Mesenchymal stem cell (in vitro differentiated cells and primary cell): ENCODE measurements at regions not wholly inside any gene's neighbourhood (a gene's known extent, or its start where the extent isn't known, plus 50 kb on each side); places are given as distances from the start of the nearest gene placed in this dataset. TPM values are rescaled to one million over a fixed set of nuclear protein-coding genes. Genes with fewer than 3 reads are reported as not detected.
"Not testable (repeated sequence)": the region's sequence is repeated elsewhere in the genome, so short reads cannot be mapped to it uniquely, and the experiment has no call there.

Experiments used
- DNase-seq: peaks from one replicate; pipeline ENCODE4 v3.0.0-alpha.2; 2013
- H2AFZ ChIP-seq: one replicate; pipeline ENCODE4 v1.6.1; 2013; ENCODE audit warnings: low read depth, mild to moderate bottlenecking, control low read depth, inconsistent platforms, low read length, moderate library complexity
- H2AK5ac ChIP-seq: 2 replicates; pipeline ENCODE4 v1.6.1; 2013; ENCODE audit warnings: low read length, moderate library complexity, mild to moderate bottlenecking, inconsistent platforms; ENCODE audit not compliant: severe bottlenecking
- H2BK120ac ChIP-seq: one replicate; pipeline ENCODE4 v1.6.1; 2013; ENCODE audit warnings: low read depth, mild to moderate bottlenecking, inconsistent platforms, low read length, moderate library complexity
- H2BK12ac ChIP-seq, 2 experiments: one replicate each; pipeline ENCODE4 v1.6.1; 2013; ENCODE audit warnings: inconsistent platforms in 2 of 2, low read length in 2 of 2, mild to moderate bottlenecking in 2 of 2, moderate library complexity in 2 of 2, control low read depth in 1 of 2
- H2BK15ac ChIP-seq: one replicate; pipeline ENCODE4 v1.6.1; 2013; ENCODE audit warnings: mild to moderate bottlenecking, low read depth, inconsistent platforms; ENCODE audit not compliant: poor library complexity, severe bottlenecking
- H2BK5ac ChIP-seq: 2 replicates; pipeline ENCODE4 v1.6.1; 2013; ENCODE audit warnings: low read depth, mild to moderate bottlenecking, low read length, control low read depth, inconsistent platforms; ENCODE audit not compliant: poor library complexity, severe bottlenecking
- H3K14ac ChIP-seq, 2 experiments: one replicate each; pipeline ENCODE4 v1.6.1; 2013; ENCODE audit warnings: inconsistent platforms in 2 of 2, low read length in 2 of 2, control low read depth in 1 of 2, mild to moderate bottlenecking in 1 of 2, moderate library complexity in 1 of 2
- H3K18ac ChIP-seq, 2 experiments: one replicate each; pipeline ENCODE4 v1.6.1; 2013; ENCODE audit warnings: inconsistent platforms in 2 of 2, low read length in 2 of 2, control low read depth in 1 of 2, low read depth in 1 of 2, mild to moderate bottlenecking in 1 of 2
- H3K23ac ChIP-seq, 2 experiments: one replicate each; pipeline ENCODE4 v1.6.1; 2013; ENCODE audit warnings: inconsistent platforms in 2 of 2, low read length in 2 of 2, mild to moderate bottlenecking in 2 of 2, moderate library complexity in 2 of 2, control low read depth in 1 of 2
- H3K27ac ChIP-seq: 2 replicates; pipeline ENCODE4 v1.5.1; 2013; ENCODE audit warnings: mild to moderate bottlenecking, moderate library complexity, low read length, control low read depth, inconsistent platforms; ENCODE audit not compliant: poor library complexity, severe bottlenecking
- H3K27me3 ChIP-seq, 2 experiments: 2 replicates each; pipeline versions ENCODE4 v1.6.1 to v1.7.0; 2013; ENCODE audit warnings: low read length in 2 of 2, mild to moderate bottlenecking in 2 of 2, moderate library complexity in 2 of 2, control low read depth in 1 of 2, inconsistent platforms in 1 of 2; ENCODE audit not compliant: control insufficient read depth in 1 of 2, insufficient read depth in 1 of 2
- H3K36me3 ChIP-seq, 2 experiments: 2 replicates each; pipeline versions ENCODE4 v1.6.1 to v1.7.0; 2013; ENCODE audit warnings: low read length in 2 of 2, control low read depth in 1 of 2, inconsistent platforms in 1 of 2, low read depth in 1 of 2, mild to moderate bottlenecking in 1 of 2; ENCODE audit not compliant: insufficient read depth in 2 of 2, control insufficient read depth in 1 of 2
- H3K4ac ChIP-seq, 2 experiments: one replicate each; pipeline ENCODE4 v1.6.1; 2013; ENCODE audit warnings: inconsistent platforms in 2 of 2, low read length in 2 of 2, mild to moderate bottlenecking in 2 of 2, moderate library complexity in 2 of 2, control low read depth in 1 of 2, low read depth in 1 of 2
- H3K4me1 ChIP-seq: 2 replicates; pipeline ENCODE4 v1.6.1; 2013; ENCODE audit warnings: low read depth, low read length, control low read depth; ENCODE audit not compliant: control insufficient read depth, insufficient read depth
- H3K4me2 ChIP-seq: 2 replicates; pipeline ENCODE4 v1.6.1; 2013; ENCODE audit warnings: low read length, mild to moderate bottlenecking, inconsistent platforms; ENCODE audit not compliant: poor library complexity, severe bottlenecking
- H3K4me3 ChIP-seq, 2 experiments: 2 replicates each; pipeline versions ENCODE4 v1.5.1 to v1.7.0; 2013; ENCODE audit warnings: low read length in 2 of 2, mild to moderate bottlenecking in 2 of 2, control low read depth in 1 of 2, low read depth in 1 of 2; ENCODE audit not compliant: insufficient read depth in 1 of 2
- H3K79me1 ChIP-seq: replicated peaks from 2 replicates; pipeline ENCODE4 v1.6.1; 2013; ENCODE audit warnings: mild to moderate bottlenecking, control low read depth, low read length, inconsistent platforms; ENCODE audit not compliant: poor library complexity, severe bottlenecking
- H3K9ac ChIP-seq: 2 replicates; pipeline ENCODE4 v1.7.0; 2013; ENCODE audit warnings: mild to moderate bottlenecking, low read length, moderate library complexity
- H3K9me3 ChIP-seq: 2 replicates; pipeline ENCODE4 v1.7.0; 2013; ENCODE audit warnings: mild to moderate bottlenecking, low read length; ENCODE audit not compliant: control insufficient read depth
- H4K8ac ChIP-seq: one replicate; pipeline ENCODE4 v1.6.1; 2013; ENCODE audit warnings: inconsistent platforms, mild to moderate bottlenecking, low read length, moderate library complexity
- H4K91ac ChIP-seq: one replicate; pipeline ENCODE4 v1.6.1; 2013; ENCODE audit warnings: mild to moderate bottlenecking, low read length, inconsistent platforms
- WGBS: methylation state at CpG from one replicate; pipeline ENCODE4 v1.1.7; 2013; ENCODE audit warnings: mixed read lengths; 5-methylcytosine and 5-hydroxymethylcytosine counted together
- small RNA-seq: library from polyadenylated mRNA; stranded (forward); fragments of <200 nt; extraction: miRNeasy Mini kit (QIAGEN cat#:217004); gene quantifications from one replicate; pipeline ENCODE3, GENCODE V24; 2013; ENCODE audit warnings: low read depth

DNA sequence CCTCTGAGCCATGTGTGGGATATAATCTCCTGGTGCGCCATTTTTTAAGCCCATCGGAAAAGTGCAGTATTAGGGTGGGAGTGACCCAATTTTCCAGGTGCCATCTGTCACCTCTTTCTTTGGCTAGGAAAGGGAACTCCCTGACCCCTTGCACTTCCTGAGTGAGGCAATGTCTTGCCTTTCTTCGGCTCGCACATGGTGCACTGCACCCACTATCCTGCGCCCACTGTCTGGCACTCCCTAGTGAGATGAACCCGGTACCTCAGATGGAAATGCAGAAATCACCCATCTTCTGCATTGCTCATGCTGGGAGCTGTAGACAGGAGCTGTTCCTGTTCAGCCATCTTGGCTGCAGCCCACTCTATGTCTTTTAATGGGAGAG, 64.7 kb downstream of the OR13A1 start:
- not testable (repeated sequence) for H3K79me1 ChIP-seq, H3K4me3 ChIP-seq, DNase-seq, H4K91ac ChIP-seq, H2BK5ac ChIP-seq, H3K4ac ChIP-seq, H2BK15ac ChIP-seq, H3K36me3 ChIP-seq, H4K8ac ChIP-seq, H2AFZ ChIP-seq, H3K4me1 ChIP-seq, H2AK5ac ChIP-seq, H3K23ac ChIP-seq, H2BK120ac ChIP-seq, H3K18ac ChIP-seq, H2BK12ac ChIP-seq, H3K9ac ChIP-seq, H3K4me2 ChIP-seq, H3K9me3 ChIP-seq, H3K14ac ChIP-seq, H3K27ac ChIP-seq
- WGBS: 88% methylated on average over 5 of the region's 6 CpGs
- peaks cover 10 to 21% of the 10 kb centered on the region in 2 experiments for H3K27me3 ChIP-seq

Small RNA genes lying in the stretch of these regions (small RNA-seq; reads per million reads assigned to genes)
- gene AL512324.1: not detected
- not detected for gene MIR3156-1
- gene RNU6-1207P: not detected
